Natural killer cell (primary cell): ENCODE measurements at regions not wholly inside any gene's neighbourhood (a gene's known extent, or its start where the extent isn't known, plus 50 kb on each side); places are given as distances from the start of the nearest gene placed in this dataset.

Experiments
- ATAC-seq, 3 donors: fragments of 150-1000 bp in 2 of 3; fragments of 200-7000 bp in 1 of 3; cut with Tn5 transposase; 1 replicate in 1 of 3; 2 replicates in 2 of 3; pipeline ENCODE4 v1.10.0; 2021; ENCODE audit warnings: mild to moderate bottlenecking in 2 of 3, moderate library complexity in 2 of 3
- DNase-seq, 2 donors: peaks; one replicate each; pipeline versions ENCODE4 v3.0.0 to v3.0.0-alpha.2; 2013 to 2021; ENCODE audit warnings: mixed read lengths in 1 of 2
- H3K27ac ChIP-seq: one replicate; pipeline ENCODE4 v1.5.1; 2013; ENCODE audit warnings: mild to moderate bottlenecking, low read length
- H3K27me3 ChIP-seq: one replicate; pipeline ENCODE4 v1.6.1; 2013; ENCODE audit warnings: low read length; ENCODE audit not compliant: control insufficient read depth, insufficient read depth
- H3K36me3 ChIP-seq: one replicate; pipeline ENCODE4 v1.6.1; 2013; ENCODE audit warnings: low read length; ENCODE audit not compliant: control insufficient read depth, insufficient read depth
- H3K4me1 ChIP-seq: one replicate; pipeline ENCODE4 v1.6.1; 2013; ENCODE audit warnings: low read length; ENCODE audit not compliant: control insufficient read depth, insufficient read depth
- H3K4me3 ChIP-seq: one replicate; pipeline ENCODE4 v1.5.1; 2013; ENCODE audit warnings: low read length
- H3K9me3 ChIP-seq: one replicate; pipeline ENCODE4 v1.6.1; 2013; ENCODE audit warnings: low read length; ENCODE audit not compliant: control insufficient read depth, insufficient read depth
- H3K27ac Mint-ChIP-seq, 2 donors: one replicate each; pipeline ENCODE4 v1.8.0; 2022; ENCODE audit warnings: mild to moderate bottlenecking in 2 of 2, mixed read lengths in 2 of 2, moderate library complexity in 1 of 2
- H3K27me3 Mint-ChIP-seq, 2 donors: one replicate each; pipeline ENCODE4 v1.8.0; 2022; ENCODE audit warnings: low read depth in 2 of 2, mixed read lengths in 2 of 2
- H3K36me3 Mint-ChIP-seq: one replicate; pipeline ENCODE4 v1.8.0; 2022; ENCODE audit warnings: mixed read lengths
- H3K4me1 Mint-ChIP-seq, 2 donors: one replicate each; pipeline ENCODE4 v1.8.0; 2022; ENCODE audit warnings: mixed read lengths in 2 of 2
- H3K4me3 Mint-ChIP-seq: one replicate; pipeline ENCODE4 v1.8.0; 2022; ENCODE audit warnings: mild to moderate bottlenecking, moderate library complexity, mixed read lengths
- H3K9me3 Mint-ChIP-seq, 2 donors: one replicate each; pipeline ENCODE4 v1.8.0; 2022; ENCODE audit warnings: mixed read lengths in 2 of 2
- WGBS: methylation state at CpG from one replicate; pipeline ENCODE4 v1.1.7; 2013; ENCODE audit warnings: missing lambda C conversion rate; ENCODE audit not compliant: insufficient coverage; 5-methylcytosine and 5-hydroxymethylcytosine counted together
- intact Hi-C: fragments of 100-400 bp; cut with micrococcal nuclease; formaldehyde crosslinking; loops from one replicate; pipeline ENCODE4 v1.14.2; 2022
- TF ChIP-seq, protein P1 (sequence below): fragments of 200-600 bp; IDR thresholded peaks from one replicate; pipeline ENCODE4 v1.8.0; 2022; ENCODE audit warnings: antibody characterized with exemption

DNA sequence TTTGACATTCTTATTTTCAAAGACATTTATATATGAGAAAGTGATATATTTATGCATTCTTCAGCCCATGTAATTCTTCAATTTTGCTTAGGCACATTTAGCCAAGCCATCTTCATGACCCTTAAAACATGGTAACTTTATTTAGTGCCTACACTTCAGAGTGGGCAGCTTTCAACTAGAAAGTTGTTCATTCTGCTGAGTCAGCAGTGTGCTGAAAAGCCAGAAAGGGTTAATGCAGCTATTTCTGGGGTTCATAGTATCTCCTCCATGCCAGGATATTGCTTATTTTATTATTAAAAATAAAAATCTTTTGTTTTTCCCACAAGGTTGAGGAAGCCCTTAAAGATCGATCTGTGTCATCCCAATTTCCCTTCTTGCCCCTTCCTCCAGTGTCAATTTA is 79.2 kb downstream of the EDN1 start:
- ATAC-seq (no peak), DNase-seq (no peak)
- Mint-ChIP-seq H3K9me3 (peaks cover 0 to 2% of the 10 kb centered on the region in 2 donors), H3K27ac (no peak overlapping the region), H3K27me3 (peaks cover 0 to 4% of the 10 kb centered on the region in 2 donors), H3K36me3 (no peaks in the 10 kb centered on the region), H3K4me3 (no peak overlapping the region), H3K4me1 (no peaks in the 10 kb centered on the region)
- Histone ChIP-seq H3K36me3 (no peaks in the 10 kb centered on the region), H3K4me3 (no peak overlapping the region), H3K4me1 (no peaks in the 10 kb centered on the region), H3K27ac (no peak overlapping the region), H3K27me3 (no peaks in the 10 kb centered on the region), H3K9me3 (no peaks in the 10 kb centered on the region)
- intact Hi-C loops: no loop called here
- 88% methylated on average over 1 of the region's 1 CpG for WGBS
- TF ChIP-seq, protein P1, sequence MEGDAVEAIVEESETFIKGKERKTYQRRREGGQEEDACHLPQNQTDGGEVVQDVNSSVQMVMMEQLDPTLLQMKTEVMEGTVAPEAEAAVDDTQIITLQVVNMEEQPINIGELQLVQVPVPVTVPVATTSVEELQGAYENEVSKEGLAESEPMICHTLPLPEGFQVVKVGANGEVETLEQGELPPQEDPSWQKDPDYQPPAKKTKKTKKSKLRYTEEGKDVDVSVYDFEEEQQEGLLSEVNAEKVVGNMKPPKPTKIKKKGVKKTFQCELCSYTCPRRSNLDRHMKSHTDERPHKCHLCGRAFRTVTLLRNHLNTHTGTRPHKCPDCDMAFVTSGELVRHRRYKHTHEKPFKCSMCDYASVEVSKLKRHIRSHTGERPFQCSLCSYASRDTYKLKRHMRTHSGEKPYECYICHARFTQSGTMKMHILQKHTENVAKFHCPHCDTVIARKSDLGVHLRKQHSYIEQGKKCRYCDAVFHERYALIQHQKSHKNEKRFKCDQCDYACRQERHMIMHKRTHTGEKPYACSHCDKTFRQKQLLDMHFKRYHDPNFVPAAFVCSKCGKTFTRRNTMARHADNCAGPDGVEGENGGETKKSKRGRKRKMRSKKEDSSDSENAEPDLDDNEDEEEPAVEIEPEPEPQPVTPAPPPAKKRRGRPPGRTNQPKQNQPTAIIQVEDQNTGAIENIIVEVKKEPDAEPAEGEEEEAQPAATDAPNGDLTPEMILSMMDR: no peak

DNA sequence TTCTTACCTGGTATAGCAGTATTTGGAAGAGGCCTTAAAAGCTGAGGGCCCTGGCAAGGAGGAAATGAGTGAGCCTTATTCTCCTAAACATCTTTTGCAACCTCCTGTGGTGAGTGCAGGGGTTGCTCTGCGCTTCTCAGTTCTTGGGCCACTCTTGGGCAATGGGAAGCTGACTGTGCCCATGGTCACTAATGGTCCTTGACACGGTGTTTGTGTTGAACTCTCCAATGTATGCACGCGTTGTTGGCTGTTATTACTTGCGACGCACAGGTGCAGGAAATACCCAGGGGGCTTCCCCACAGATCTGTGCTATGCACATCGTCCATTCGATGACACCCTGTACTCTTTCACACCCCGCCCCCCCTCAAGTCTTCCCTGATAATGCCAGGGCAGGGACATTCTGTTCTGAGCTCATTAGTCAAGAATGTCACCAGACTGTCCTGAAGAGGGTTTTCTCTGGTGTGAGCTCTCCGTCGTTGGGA is 79.7 kb downstream of the EDN1 start:
- Mint-ChIP-seq H3K4me3 (no peak overlapping the region), H3K4me1 (no peaks in the 10 kb centered on the region), H3K36me3 (no peaks in the 10 kb centered on the region), H3K9me3 (peaks cover 0 to 2% of the 10 kb centered on the region in 2 donors), H3K27me3 (peaks cover 0 to 4% of the 10 kb centered on the region in 2 donors), H3K27ac (no peak overlapping the region)
- Histone ChIP-seq H3K27ac (no peak overlapping the region), H3K36me3 (no peaks in the 10 kb centered on the region), H3K27me3 (no peaks in the 10 kb centered on the region), H3K4me3 (no peak overlapping the region), H3K4me1 (no peaks in the 10 kb centered on the region), H3K9me3 (no peaks in the 10 kb centered on the region)
- 78% methylated on average over 11 of the region's 11 CpGs for WGBS
- intact Hi-C loops: no loop called here
- no peak for DNase-seq
- TF ChIP-seq, protein P1: no peak
- peak in 1 of 3 donors; percentile 66 for ATAC-seq

DNA sequence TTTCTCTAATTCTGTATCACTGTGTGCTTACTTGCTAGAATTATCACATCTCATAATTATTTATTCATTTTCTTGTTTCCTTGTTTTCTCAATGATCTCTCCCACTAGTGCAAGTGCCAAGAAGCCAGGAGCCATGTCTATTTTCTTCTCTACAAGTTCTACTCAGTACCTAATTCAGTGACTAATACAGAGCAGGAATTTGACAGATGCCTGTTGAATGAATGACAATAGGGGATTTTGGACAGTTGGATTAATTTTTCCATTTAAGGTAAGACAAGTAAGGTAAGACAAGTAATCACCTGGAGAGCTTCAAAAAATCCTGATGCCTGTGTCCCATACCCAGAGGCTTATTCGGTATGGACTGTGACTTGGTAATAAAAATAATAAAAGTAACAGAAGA is 81.0 kb downstream of the EDN1 start:
- Histone ChIP-seq H3K9me3 (no peaks in the 10 kb centered on the region), H3K27ac (no peak overlapping the region), H3K36me3 (no peaks in the 10 kb centered on the region), H3K4me1 (no peaks in the 10 kb centered on the region), H3K27me3 (no peaks in the 10 kb centered on the region), H3K4me3 (no peak overlapping the region)
- H3K4me1 Mint-ChIP-seq: no peaks in the 10 kb centered on the region
- DNase-seq (no peak), ATAC-seq (no peak)
- H3K27ac Mint-ChIP-seq: no peak overlapping the region
- H3K36me3 Mint-ChIP-seq: no peaks in the 10 kb centered on the region
- intact Hi-C loops: no loop called here
- no peak overlapping the region for H3K4me3 Mint-ChIP-seq
- TF ChIP-seq, protein P1: no peak
- H3K9me3 Mint-ChIP-seq: peaks cover 0 to 4% of the 10 kb centered on the region in 2 donors
- peaks cover 0 to 4% of the 10 kb centered on the region in 2 donors for H3K27me3 Mint-ChIP-seq
- 100% methylated on average over 1 of the region's 1 CpG for WGBS

DNA sequence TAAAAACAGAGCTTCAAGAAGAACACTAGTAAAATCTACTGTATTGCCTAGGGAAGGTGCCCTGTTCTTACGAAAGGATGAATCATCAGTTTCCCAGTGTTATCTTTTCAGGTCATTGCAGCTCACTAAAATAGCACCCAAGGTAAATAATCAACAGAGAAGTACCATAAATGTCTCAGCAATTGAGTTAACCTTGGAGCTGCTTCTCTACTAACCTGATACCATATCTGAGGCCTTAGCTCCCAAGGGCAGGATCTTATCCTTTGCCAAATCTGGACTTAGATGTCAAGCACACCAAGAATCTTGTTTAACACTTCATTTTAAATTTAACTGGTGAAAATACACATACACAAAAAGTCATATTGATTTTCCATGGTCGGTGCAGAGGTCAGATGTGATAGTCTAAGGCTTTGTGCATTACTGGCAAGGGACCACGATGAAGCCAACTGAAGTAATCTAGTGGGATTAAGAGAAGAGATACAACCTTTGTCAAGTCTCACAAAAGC is 81.5 kb downstream of the EDN1 start:
- Mint-ChIP-seq H3K27ac (no peak overlapping the region), H3K36me3 (no peaks in the 10 kb centered on the region), H3K4me1 (no peaks in the 10 kb centered on the region), H3K9me3 (peaks cover 0 to 5% of the 10 kb centered on the region in 2 donors), H3K27me3 (peaks cover 0 to 4% of the 10 kb centered on the region in 2 donors), H3K4me3 (no peak overlapping the region)
- intact Hi-C loops: no loop called here
- WGBS: 93% methylated on average over 3 of the region's 3 CpGs
- TF ChIP-seq, protein P1: no peak
- H3K27me3 ChIP-seq: no peaks in the 10 kb centered on the region
- no peak for ATAC-seq
- H3K4me1 ChIP-seq: no peaks in the 10 kb centered on the region
- H3K9me3 ChIP-seq: no peaks in the 10 kb centered on the region
- H3K27ac ChIP-seq: no peak overlapping the region
- no peak for DNase-seq
- H3K36me3 ChIP-seq: no peaks in the 10 kb centered on the region
- no peak overlapping the region for H3K4me3 ChIP-seq
